Loucy (cell line): ENCODE measurements at regions not wholly inside any gene's neighbourhood (a gene's known extent, or its start where the extent isn't known, plus 50 kb on each side); places are given as distances from the start of the nearest gene placed in this dataset.
"Not testable (repeated sequence)": the region's sequence is repeated elsewhere in the genome, so short reads cannot be mapped to it uniquely, and the experiment has no call there.

ENCODE experiments used
- EZH2phosphoT487 ChIP-seq: fragments of 200-600 bp; IDR thresholded peaks from 2 replicates; pipeline ENCODE4 v1.6.1; 2018; ENCODE audit warnings: antibody characterized with exemption, mild to moderate bottlenecking, moderate library complexity, borderline replicate concordance
- TF ChIP-seq, protein P1 (sequence below): fragments of 200-600 bp; sonication (generic); conservative IDR thresholded peaks from 2 replicates; pipeline ENCODE4 v1.5.1; 2014; ENCODE audit warnings: mild to moderate bottlenecking, antibody characterized with exemption, low read length

GRCh38 chr17:16868616-16869015 is 103.3 kb downstream of the TNFRSF13B start:
- TF ChIP-seq, protein P1, sequence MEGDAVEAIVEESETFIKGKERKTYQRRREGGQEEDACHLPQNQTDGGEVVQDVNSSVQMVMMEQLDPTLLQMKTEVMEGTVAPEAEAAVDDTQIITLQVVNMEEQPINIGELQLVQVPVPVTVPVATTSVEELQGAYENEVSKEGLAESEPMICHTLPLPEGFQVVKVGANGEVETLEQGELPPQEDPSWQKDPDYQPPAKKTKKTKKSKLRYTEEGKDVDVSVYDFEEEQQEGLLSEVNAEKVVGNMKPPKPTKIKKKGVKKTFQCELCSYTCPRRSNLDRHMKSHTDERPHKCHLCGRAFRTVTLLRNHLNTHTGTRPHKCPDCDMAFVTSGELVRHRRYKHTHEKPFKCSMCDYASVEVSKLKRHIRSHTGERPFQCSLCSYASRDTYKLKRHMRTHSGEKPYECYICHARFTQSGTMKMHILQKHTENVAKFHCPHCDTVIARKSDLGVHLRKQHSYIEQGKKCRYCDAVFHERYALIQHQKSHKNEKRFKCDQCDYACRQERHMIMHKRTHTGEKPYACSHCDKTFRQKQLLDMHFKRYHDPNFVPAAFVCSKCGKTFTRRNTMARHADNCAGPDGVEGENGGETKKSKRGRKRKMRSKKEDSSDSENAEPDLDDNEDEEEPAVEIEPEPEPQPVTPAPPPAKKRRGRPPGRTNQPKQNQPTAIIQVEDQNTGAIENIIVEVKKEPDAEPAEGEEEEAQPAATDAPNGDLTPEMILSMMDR, result not testable (repeated sequence)
- not testable (repeated sequence) for TF ChIP-seq EZH2phosphoT487
